Dedifferentiated amniotic fluid mesenchymal stem cell (primary cell): ENCODE measurements at regions not wholly inside any gene's neighbourhood (a gene's known extent, or its start where the extent isn't known, plus 50 kb on each side); places are given as distances from the start of the nearest gene placed in this dataset.
"Not testable (repeated sequence)": the region's sequence is repeated elsewhere in the genome, so short reads cannot be mapped to it uniquely, and the experiment has no call there.

Experiments used
- DNase-seq: peaks from one replicate; pipeline ENCODE4 v3.0.0-alpha.2; 2016; ENCODE audit errors: extremely low spot score

DNA sequence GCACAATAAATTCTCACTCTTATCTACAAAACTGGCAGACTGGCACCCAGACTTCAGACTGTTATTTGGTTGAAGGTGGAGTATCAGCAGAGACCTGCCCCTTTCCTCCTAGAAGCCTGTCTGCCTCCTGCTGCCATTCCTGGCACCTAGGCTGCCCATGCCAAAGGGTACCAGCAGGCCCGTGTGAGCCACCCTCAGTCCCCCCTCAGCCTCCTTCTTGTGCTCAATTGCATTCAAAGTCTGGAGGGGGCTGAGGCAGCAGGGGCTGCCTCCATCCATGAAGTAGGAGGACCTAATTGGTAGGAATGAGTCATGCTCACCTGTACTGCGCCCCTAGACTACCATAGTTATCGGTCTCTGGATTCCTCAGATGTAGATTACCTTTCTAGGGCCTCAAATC lies 440.9 kb upstream of the GRM3 start:
- DNase-seq: no peak

- no peak for DNase-seq
These were observed 441.9 kb upstream of the GRM3 start for GRCh38 chr7:86201767-86202166.

GRCh38 chr7:86199881-86200614 lies 443.7 kb upstream of the GRM3 start:
- DNase-seq: no peak

DNA sequence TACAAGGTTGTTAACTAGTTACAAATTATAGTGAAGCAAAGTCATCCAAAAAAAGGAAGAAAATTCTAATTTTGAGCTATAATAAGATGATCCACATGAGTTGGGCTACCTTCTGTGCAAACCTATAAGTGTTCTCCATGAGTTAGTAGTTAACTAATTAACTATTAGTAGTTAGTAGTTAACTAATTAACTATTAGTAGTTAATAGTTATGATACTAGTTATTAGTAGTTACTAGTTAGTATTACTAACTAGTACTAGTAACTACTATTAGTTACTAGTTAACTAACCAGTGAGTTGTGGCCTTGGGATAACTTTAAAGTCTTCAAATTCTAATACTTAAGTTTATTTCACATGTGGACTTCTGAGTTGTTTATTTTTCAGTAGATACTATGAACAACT lies 453.4 kb upstream of the GRM3 start:
- no peak for DNase-seq

- DNase-seq: no peak
These were observed 462.2 kb upstream of the GRM3 start for GRCh38 chr7:86181474-86181873.

DNA sequence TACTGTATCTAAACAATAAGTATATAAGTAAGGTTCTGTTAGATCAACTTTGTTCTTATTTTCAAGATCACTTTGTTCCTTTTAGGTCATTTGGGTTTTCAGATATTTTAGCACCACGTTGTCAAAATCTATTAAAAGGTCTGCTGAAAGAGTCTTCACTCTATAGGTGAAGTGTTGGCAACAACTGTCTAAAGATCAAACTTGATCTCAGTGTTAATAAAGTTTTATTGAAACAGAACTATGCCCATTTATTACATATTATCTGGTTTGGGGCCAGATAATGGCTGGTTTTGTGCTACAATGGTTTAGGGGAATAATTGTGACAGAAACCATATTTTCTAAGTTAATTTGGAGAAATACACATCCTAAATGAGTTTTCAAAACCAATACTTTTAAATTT lies 478.9 kb upstream of the GRM3 start:
- DNase-seq: no peak

GRCh38 chr7:86158111-86158510 lies 485.6 kb upstream of the GRM3 start:
- no peak for DNase-seq

GRCh38 chr7:86155623-86156022 lies 488.1 kb upstream of the GRM3 start:
- DNase-seq: no peak

- DNase-seq: no peak
These were observed 490.8 kb upstream of the GRM3 start for GRCh38 chr7:86152926-86153325.

DNA sequence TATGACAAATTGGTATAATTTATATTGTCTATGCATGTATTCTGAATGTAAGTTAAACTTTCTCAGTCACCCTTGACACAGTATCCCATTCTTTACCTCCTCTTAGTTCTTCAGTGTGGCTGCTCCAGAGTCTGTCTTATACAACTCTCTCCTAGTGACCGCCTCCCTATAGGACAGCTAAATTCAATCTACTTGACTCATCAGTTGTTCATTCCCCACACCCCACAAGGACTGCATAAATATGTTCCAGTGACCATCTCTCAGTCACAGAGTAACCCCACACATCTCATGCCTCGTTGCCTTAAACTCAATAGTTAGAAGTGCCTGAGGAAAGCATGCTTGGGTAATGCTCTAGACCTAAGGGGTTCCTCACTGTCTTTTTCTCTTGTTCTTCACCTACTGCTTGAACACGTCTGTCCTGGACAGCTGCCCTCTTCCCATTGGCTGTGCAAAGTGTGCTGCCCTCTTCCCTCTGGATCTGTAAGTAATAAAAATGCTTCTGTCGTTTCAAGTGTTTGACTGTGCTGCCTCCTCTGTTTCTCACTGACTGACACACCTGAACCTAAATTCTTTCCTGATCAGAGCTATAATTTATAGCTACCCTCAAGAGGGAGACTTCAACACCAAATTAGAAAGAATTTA lies 494.6 kb upstream of the GRM3 start:
- no peak for DNase-seq

DNA sequence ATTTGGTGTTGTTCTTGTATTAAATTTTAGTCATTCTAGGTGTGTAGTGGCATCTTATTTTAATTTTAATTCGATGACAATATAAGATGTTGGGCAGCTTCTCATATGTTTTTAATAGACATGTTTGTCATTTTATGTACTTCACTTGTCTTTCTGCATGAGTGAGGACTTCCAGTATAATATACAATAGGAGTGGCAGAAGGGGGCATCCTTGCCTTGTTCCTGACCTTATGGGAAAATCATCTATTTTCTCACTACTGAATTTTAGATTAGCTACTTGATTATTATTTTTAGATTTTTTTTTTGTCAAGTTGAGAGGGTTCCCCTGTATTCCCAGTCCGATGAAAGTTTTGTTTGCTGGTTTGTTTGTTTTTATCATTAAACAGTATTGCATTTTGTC lies 495.2 kb upstream of the GRM3 start:
- DNase-seq: no peak

GRCh38 chr7:86137343-86137742 lies 506.4 kb upstream of the GRM3 start:
- DNase-seq: no peak

- no peak for DNase-seq
These were observed 513.4 kb upstream of the GRM3 start for GRCh38 chr7:86130268-86130667.

DNA sequence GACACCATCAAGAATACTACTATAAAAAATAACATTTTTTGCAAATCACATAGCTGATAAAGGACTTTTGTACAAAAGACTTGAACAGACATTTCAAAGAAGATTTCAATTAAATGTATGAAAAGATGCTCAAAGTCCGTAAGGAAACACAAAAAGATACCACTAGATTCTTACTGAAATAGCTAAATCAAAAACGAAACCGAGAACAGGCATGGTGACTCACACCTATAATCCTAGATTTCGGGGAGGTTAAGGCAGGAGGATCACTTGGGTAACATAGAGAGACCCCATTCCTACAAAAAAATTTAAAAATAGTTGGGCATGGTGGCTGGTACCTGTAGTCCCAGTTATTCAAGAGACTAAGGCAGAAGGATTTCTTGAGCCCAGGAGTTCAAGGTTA lies 520.2 kb upstream of the GRM3 start:
- DNase-seq: no peak

- DNase-seq: no peak
These were observed 549.5 kb upstream of the GRM3 start for GRCh38 chr7:86094166-86094669.

DNA sequence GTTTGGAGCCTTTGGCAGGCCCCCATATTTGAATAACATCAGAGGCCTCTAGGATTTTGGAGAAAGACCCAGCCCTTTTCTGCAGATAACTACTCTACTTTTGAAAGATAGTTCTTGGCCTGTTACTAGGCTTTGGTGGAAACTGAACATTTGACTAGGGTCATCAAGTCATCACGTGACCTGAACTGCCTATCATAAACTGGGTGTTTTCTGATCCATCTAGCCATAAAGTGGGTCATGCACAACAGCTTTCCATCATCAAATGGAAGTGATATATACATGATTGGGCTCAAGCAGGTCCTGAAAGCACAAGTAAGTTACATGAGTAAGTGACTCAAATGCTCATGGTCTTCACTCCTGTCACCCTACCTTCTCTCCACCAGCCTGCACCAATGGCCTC lies 552.3 kb upstream of the GRM3 start:
- no peak for DNase-seq

- no peak for DNase-seq
These were observed 554.3 kb upstream of the GRM3 start for GRCh38 chr7:86089455-86089854.

GRCh38 chr7:86064572-86064971 lies 579.1 kb upstream of the GRM3 start:
- not testable (repeated sequence) for DNase-seq

DNA sequence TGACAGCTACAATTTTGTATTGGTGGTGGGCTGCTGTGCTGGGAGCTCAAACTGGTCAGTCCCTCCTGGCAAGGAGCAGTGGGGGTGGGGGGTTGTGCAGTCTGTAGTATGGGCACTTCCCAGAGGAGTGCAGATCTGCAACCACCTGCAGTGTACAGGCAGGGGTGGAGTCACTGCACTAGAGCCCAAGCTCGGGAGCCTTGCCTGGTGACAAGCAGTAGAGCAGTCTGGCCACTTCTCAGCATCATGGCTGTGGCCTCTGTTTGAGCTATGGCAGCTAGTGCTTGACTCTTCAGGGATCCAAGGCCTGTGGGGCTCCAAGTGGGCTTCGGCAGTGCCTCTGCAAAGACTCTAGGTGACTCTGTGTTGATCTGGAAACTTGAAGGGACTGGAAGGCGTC lies 585.1 kb upstream of the GRM3 start:
- DNase-seq: no peak

GRCh38 chr7:86050918-86051317 lies 592.8 kb upstream of the GRM3 start:
- DNase-seq: no peak

DNA sequence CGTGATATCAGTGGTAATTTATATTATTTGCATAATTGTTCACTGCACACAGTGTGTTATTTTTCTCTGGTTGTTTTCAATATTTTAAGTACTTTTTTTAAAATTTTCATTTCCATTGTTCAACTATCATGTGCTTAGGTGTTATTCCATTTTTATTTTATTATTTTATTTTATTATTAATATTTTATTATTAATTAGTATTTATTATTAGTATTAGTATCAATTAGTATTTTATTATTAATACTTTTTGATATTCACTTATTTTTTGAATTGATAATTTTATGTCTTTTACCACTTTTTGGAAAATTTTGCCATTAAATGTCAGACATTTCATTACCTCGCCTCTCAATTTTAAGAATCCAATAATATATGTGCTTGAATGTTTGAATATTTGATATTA lies 593.8 kb upstream of the GRM3 start:
- no peak for DNase-seq

- DNase-seq: not testable (repeated sequence)
These were observed 598.5 kb upstream of the GRM3 start for GRCh38 chr7:86045197-86045596.

DNA sequence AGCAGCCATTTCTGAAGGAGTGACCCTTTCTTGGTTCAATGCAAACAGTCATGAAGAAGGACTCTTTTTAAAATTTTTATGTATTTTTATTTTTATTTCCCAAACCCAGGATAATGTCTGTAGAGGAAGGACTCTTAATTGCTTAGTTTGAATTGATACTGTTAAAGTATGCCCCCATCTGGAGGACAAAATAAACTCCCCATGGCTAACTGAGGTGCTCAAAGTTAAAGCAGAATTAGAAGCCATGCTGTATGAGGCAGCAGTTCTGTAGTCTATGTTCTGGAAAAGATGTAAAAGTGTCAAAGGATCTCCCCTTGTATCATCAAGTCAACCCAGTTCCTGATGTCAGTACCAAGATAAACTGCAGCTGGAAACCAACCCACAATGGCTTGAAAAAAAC lies 617.9 kb upstream of the GRM3 start:
- no peak for DNase-seq

DNA sequence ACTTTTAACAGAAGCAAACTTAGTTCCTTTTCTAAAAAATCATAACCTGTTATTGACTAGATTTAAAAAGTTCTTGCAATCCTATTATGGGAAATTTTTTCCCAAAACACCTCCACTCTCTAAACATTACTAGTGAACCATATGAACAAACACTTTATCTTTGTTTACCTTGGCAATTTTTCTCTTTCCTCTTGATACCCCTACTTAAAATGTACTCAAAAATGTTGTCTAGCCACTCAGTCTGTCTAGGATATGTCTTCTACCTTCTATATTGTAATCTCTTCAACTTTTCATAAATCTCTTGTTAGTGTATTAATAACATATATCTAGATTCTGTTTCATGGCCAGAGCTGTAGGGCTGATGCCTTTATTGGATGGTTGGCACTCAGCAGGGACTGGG lies 630.0 kb upstream of the GRM3 start:
- no peak for DNase-seq
